HEK293T (cell line): ENCODE measurements at regions not wholly inside any gene's neighbourhood (a gene's known extent, or its start where the extent isn't known, plus 50 kb on each side); places are given as distances from the start of the nearest gene placed in this dataset.

Experiments used
- CTCF ChIA-PET: fragments of 350-600 bp; formaldehyde crosslinking; extraction: SDS; loops from one replicate; lab custom pipeline; 2021; ENCODE audit warnings: antibody characterized with exemption, inconsistent platforms; lab: Yijun Ruan, JAX
- POLR2A ChIA-PET: fragments of 350-600 bp; formaldehyde crosslinking; extraction: SDS; loops from one replicate; lab custom pipeline; 2020; ENCODE audit warnings: antibody characterized with exemption, inconsistent platforms; lab: Yijun Ruan, JAX
- DNase-seq: peaks from one replicate; pipeline ENCODE4 v3.0.0; 2012; ENCODE audit warnings: mixed read lengths; ENCODE audit errors: extremely low spot score
- ARNT ChIP-seq: fragments of 450-650 bp; IDR thresholded peaks from 2 replicates; pipeline ENCODE4 v1.6.1; 2017; ENCODE audit warnings: mild to moderate bottlenecking
- BHLHE40 ChIP-seq: fragments of 450-650 bp; IDR thresholded peaks from 2 replicates; pipeline ENCODE4 v1.6.1; 2016; ENCODE audit warnings: mild to moderate bottlenecking, moderate library complexity, borderline replicate concordance
- CTBP1 ChIP-seq: fragments of 450-650 bp; IDR thresholded peaks from 2 replicates; pipeline ENCODE4 v1.6.1; 2016; ENCODE audit warnings: borderline replicate concordance
- ELF4 ChIP-seq: fragments of 450-650 bp; IDR thresholded peaks from 2 replicates; pipeline ENCODE4 v1.6.1; 2017; ENCODE audit warnings: antibody characterized with exemption
- FOXA1 ChIP-seq: fragments of 450-650 bp; IDR thresholded peaks from 2 replicates; pipeline ENCODE4 v1.6.1; 2016; ENCODE audit warnings: mild to moderate bottlenecking
- FOXK2 ChIP-seq: fragments of 450-650 bp; IDR thresholded peaks from 2 replicates; pipeline ENCODE4 v1.6.1; 2016; ENCODE audit warnings: mild to moderate bottlenecking
- FOXM1 ChIP-seq: fragments of 450-650 bp; IDR thresholded peaks from 2 replicates; pipeline ENCODE4 v1.6.1; 2017; ENCODE audit warnings: mild to moderate bottlenecking, borderline replicate concordance
- HDGF ChIP-seq: fragments of 450-650 bp; IDR thresholded peaks from 2 replicates; pipeline ENCODE4 v1.6.1; 2017; ENCODE audit warnings: antibody characterized with exemption, borderline replicate concordance
- L3MBTL2 ChIP-seq: fragments of 450-650 bp; conservative IDR thresholded peaks from 2 replicates; pipeline ENCODE4 v1.6.1; 2016; ENCODE audit warnings: mild to moderate bottlenecking
- LEF1 ChIP-seq: fragments of 450-650 bp; IDR thresholded peaks from 2 replicates; pipeline ENCODE4 v1.6.1; 2017; ENCODE audit warnings: mild to moderate bottlenecking, borderline replicate concordance
- NFRKB ChIP-seq: fragments of 450-650 bp; IDR thresholded peaks from 2 replicates; pipeline ENCODE4 v1.6.1; 2016; ENCODE audit warnings: mild to moderate bottlenecking, moderate library complexity
- PKNOX1 ChIP-seq: fragments of 450-650 bp; IDR thresholded peaks from 2 replicates; pipeline ENCODE4 v1.6.1; 2016
- SP1 ChIP-seq: fragments of 450-650 bp; IDR thresholded peaks from 2 replicates; pipeline ENCODE4 v1.6.1; 2017
- SUZ12 ChIP-seq: fragments of 450-650 bp; IDR thresholded peaks from 2 replicates; pipeline ENCODE4 v1.6.1; 2016; ENCODE audit warnings: mild to moderate bottlenecking
- TARDBP ChIP-seq: fragments of 450-650 bp; IDR thresholded peaks from 2 replicates; pipeline ENCODE4 v1.6.1; 2016
- ZNF384 ChIP-seq: fragments of 450-650 bp; IDR thresholded peaks from 2 replicates; pipeline ENCODE4 v1.6.1; 2016

GRCh38 chr3:177721864-177722785 is 524.8 kb upstream of the TBL1XR1 start:
- CTCF ChIA-PET: no interaction called here
- TF ChIP-seq FOXA1: no peak
- no peak for TF ChIP-seq LEF1
- no peak for TF ChIP-seq HDGF
- TF ChIP-seq BHLHE40: no peak
- no peak for DNase-seq
- POLR2A ChIA-PET: no interaction called here

GRCh38 chr3:177724020-177724638 is 526.8 kb upstream of the TBL1XR1 start:
- DNase-seq: no peak
- ChIA-PET CTCF (no interaction called here), POLR2A (no interaction called here)
- TF ChIP-seq FOXK2: no peak
- TF ChIP-seq FOXA1: no peak
- TF ChIP-seq TARDBP: no peak
- no peak for TF ChIP-seq HDGF
- TF ChIP-seq SP1: no peak
- TF ChIP-seq BHLHE40: no peak
- TF ChIP-seq ARNT: no peak
- no peak for TF ChIP-seq ZNF384
- no peak for TF ChIP-seq CTBP1
- no peak for TF ChIP-seq PKNOX1
- no peak for TF ChIP-seq NFRKB
- TF ChIP-seq SUZ12: no peak

GRCh38 chr3:177725165-177725564 is 527.9 kb upstream of the TBL1XR1 start:
- no peak for DNase-seq
- POLR2A ChIA-PET: no interaction called here
- CTCF ChIA-PET: no interaction called here
- no peak for TF ChIP-seq ELF4

- POLR2A ChIA-PET: no interaction called here
These were observed 529.5 kb upstream of the TBL1XR1 start for GRCh38 chr3:177726807-177727206.

GRCh38 chr3:177729956-177730681 is 532.8 kb upstream of the TBL1XR1 start:
- ChIA-PET CTCF (interaction anchor here (0.9 kb wide), 1 partner anchor 27 kb away, joined by 3 read pairs; no protein-coding TSS in a partner anchor), POLR2A (no interaction called here)
- DNase-seq: no peak
- TF ChIP-seq PKNOX1: 0 out of 2 replicates have a peak, but pooled peaks have one; percentile 20
- no peak for TF ChIP-seq TARDBP
- no peak for TF ChIP-seq FOXM1

More at GRCh38 chr3:177726807-177727206, 529.5 kb upstream of the TBL1XR1 start:
- DNase-seq: no peak
- TF ChIP-seq ELF4: no peak
- TF ChIP-seq SUZ12: no peak
- TF ChIP-seq FOXK2: no peak
- TF ChIP-seq TARDBP: no peak
- TF ChIP-seq HDGF: no peak
- no peak for TF ChIP-seq FOXM1
- TF ChIP-seq PKNOX1: no peak
- TF ChIP-seq FOXA1: no peak
- TF ChIP-seq SP1: no peak
- CTCF ChIA-PET: no interaction called here

GRCh38 chr3:177730814-177731213 is 533.5 kb upstream of the TBL1XR1 start:
- POLR2A ChIA-PET: no interaction called here
- TF ChIP-seq ZNF384: no peak
- CTCF ChIA-PET: no interaction called here
- DNase-seq: no peak

- TF ChIP-seq PKNOX1: no peak
- TF ChIP-seq BHLHE40: no peak
- TF ChIP-seq L3MBTL2: no peak
- no peak for TF ChIP-seq LEF1
- TF ChIP-seq FOXA1: no peak
- TF ChIP-seq FOXK2: no peak
- no peak for TF ChIP-seq CTBP1
- TF ChIP-seq SP1: no peak
- TF ChIP-seq TARDBP: no peak
- TF ChIP-seq ZNF384: no peak
- TF ChIP-seq FOXM1: no peak
- TF ChIP-seq NFRKB: no peak
- no peak for TF ChIP-seq ARNT
- TF ChIP-seq HDGF: no peak
- DNase-seq: no peak
- CTCF ChIA-PET: no interaction called here
- POLR2A ChIA-PET: no interaction called here
These were observed 534.5 kb upstream of the TBL1XR1 start for GRCh38 chr3:177731644-177732268.
